Karpas-422 (cell line): ENCODE measurements at regions not wholly inside any gene's neighbourhood (a gene's known extent, or its start where the extent isn't known, plus 50 kb on each side); places are given as distances from the start of the nearest gene placed in this dataset.
"Not testable (repeated sequence)": the region's sequence is repeated elsewhere in the genome, so short reads cannot be mapped to it uniquely, and the experiment has no call there.

Experiments
- DNase-seq: peaks from one replicate; pipeline ENCODE4 v3.0.0-alpha.2; 2015
- H2AFZ ChIP-seq: fragments of 200-600 bp; sonication (generic); 2 replicates; pipeline ENCODE4 v1.6.1; 2014; ENCODE audit warnings: antibody characterized with exemption, low read length, mixed read lengths
- H3K27ac ChIP-seq: fragments of 200-600 bp; sonication (generic); 2 replicates; pipeline ENCODE4 v1.5.1; 2014; ENCODE audit warnings: mild to moderate bottlenecking, low read length, moderate library complexity
- H3K27me3 ChIP-seq: fragments of 200-600 bp; sonication (generic); 2 replicates; pipeline ENCODE4 v1.6.1; 2014; ENCODE audit warnings: low read length, mixed read lengths
- H3K36me3 ChIP-seq: fragments of 200-600 bp; sonication (generic); 2 replicates; pipeline ENCODE4 v1.6.1; 2014; ENCODE audit warnings: low read length, mixed read lengths; ENCODE audit not compliant: insufficient read depth
- H3K4me1 ChIP-seq: fragments of 200-600 bp; sonication (generic); 2 replicates; pipeline ENCODE4 v1.6.1; 2014; ENCODE audit warnings: mild to moderate bottlenecking, low read length, mixed read lengths
- H3K4me2 ChIP-seq: fragments of 200-600 bp; sonication (generic); 2 replicates; pipeline ENCODE4 v1.6.1; 2014; ENCODE audit warnings: low read length, low read depth, mild to moderate bottlenecking; ENCODE audit not compliant: poor library complexity, severe bottlenecking
- H3K4me3 ChIP-seq: fragments of 200-600 bp; sonication (generic); 2 replicates; pipeline ENCODE4 v1.5.1; 2014; ENCODE audit warnings: mild to moderate bottlenecking, antibody characterized with exemption, low read length, mixed read lengths
- H3K79me2 ChIP-seq: fragments of 200-600 bp; sonication (generic); 2 replicates; pipeline ENCODE4 v1.6.1; 2014; ENCODE audit warnings: mild to moderate bottlenecking, low read length, mixed read lengths
- H3K9ac ChIP-seq: fragments of 200-600 bp; sonication (generic); 2 replicates; pipeline ENCODE4 v1.6.0; 2014; ENCODE audit warnings: low read length
- H3K9me2 ChIP-seq: fragments of 200-600 bp; sonication (generic), shearing (Covaris generic); replicated peaks from 2 replicates; pipeline ENCODE4 v1.6.0; 2014; ENCODE audit warnings: mild to moderate bottlenecking, low read length, moderate library complexity; ENCODE audit not compliant: insufficient read depth
- H3K9me3 ChIP-seq: fragments of 300-700, 200-600 bp; sonication (generic); 2 replicates; pipeline ENCODE4 v1.6.1; 2014; ENCODE audit warnings: low read length, mixed read lengths
- H4K20me1 ChIP-seq: fragments of 200-600 bp; sonication (generic); 2 replicates; pipeline ENCODE4 v1.6.1; 2014; ENCODE audit warnings: mild to moderate bottlenecking, antibody characterized with exemption, low read length, low read depth; ENCODE audit not compliant: insufficient read depth

GRCh38 chr4:12445711-12446235, 1017.1 kb upstream of the HS3ST1 start:
- no peak overlapping the region for H3K9ac ChIP-seq
- H3K4me2 ChIP-seq, result no peak overlapping the region
- H3K4me1 ChIP-seq, result no peaks in the 10 kb centered on the region
- H3K27ac ChIP-seq, result no peak overlapping the region
- no peaks in the 10 kb centered on the region for H3K36me3 ChIP-seq
- no peaks in the 10 kb centered on the region for H3K9me3 ChIP-seq
- H2AFZ ChIP-seq, result no peak overlapping the region
- H4K20me1 ChIP-seq, result no peaks in the 10 kb centered on the region
- no peaks in the 10 kb centered on the region; the same call in 1 of the 2 replicates for H3K9me2 ChIP-seq
- no peaks in the 10 kb centered on the region for H3K79me2 ChIP-seq
- H3K4me3 ChIP-seq, result no peak overlapping the region
- no peak for DNase-seq
- H3K27me3 ChIP-seq, result no peaks in the 10 kb centered on the region

- H3K36me3 ChIP-seq, result no peaks in the 10 kb centered on the region
- H3K27ac ChIP-seq, result no peak overlapping the region
- no peak overlapping the region for H2AFZ ChIP-seq
- no peaks in the 10 kb centered on the region for H3K9me3 ChIP-seq
- no peak overlapping the region for H3K9ac ChIP-seq
- H3K9me2 ChIP-seq, result no peaks in the 10 kb centered on the region; the same call in 1 of the 2 replicates
- DNase-seq, result no peak
- no peaks in the 10 kb centered on the region for H3K27me3 ChIP-seq
- H3K79me2 ChIP-seq, result no peaks in the 10 kb centered on the region
- no peaks in the 10 kb centered on the region for H4K20me1 ChIP-seq
- H3K4me2 ChIP-seq, result no peak overlapping the region
- no peaks in the 10 kb centered on the region for H3K4me1 ChIP-seq
- no peak overlapping the region for H3K4me3 ChIP-seq
Measured at GRCh38 chr4:12439633-12440305, 1011.1 kb upstream of the HS3ST1 start.

GRCh38 chr4:12431259-12431658, 1002.6 kb upstream of the HS3ST1 start:
- H3K4me1 ChIP-seq, H3K4me3 ChIP-seq, H4K20me1 ChIP-seq, H3K27me3 ChIP-seq, H3K4me2 ChIP-seq, H3K9me3 ChIP-seq, H3K9me2 ChIP-seq, DNase-seq, H3K36me3 ChIP-seq, H3K9ac ChIP-seq, H3K27ac ChIP-seq, H3K79me2 ChIP-seq, H2AFZ ChIP-seq: not testable (repeated sequence)

GRCh38 chr4:12421364-12421763, 992.7 kb upstream of the HS3ST1 start:
- no peaks in the 10 kb centered on the region for H3K36me3 ChIP-seq
- H3K4me1 ChIP-seq, result no peaks in the 10 kb centered on the region
- H3K4me3 ChIP-seq, result no peak overlapping the region
- no peak overlapping the region for H3K9ac ChIP-seq
- no peak for DNase-seq
- H3K79me2 ChIP-seq, result no peaks in the 10 kb centered on the region
- H3K27ac ChIP-seq, result no peak overlapping the region
- no peaks in the 10 kb centered on the region for H4K20me1 ChIP-seq
- no peak overlapping the region for H2AFZ ChIP-seq
- H3K4me2 ChIP-seq, result no peak overlapping the region
- H3K9me2 ChIP-seq, result no peaks in the 10 kb centered on the region
- no peaks in the 10 kb centered on the region for H3K27me3 ChIP-seq
- H3K9me3 ChIP-seq, result no peaks in the 10 kb centered on the region

- no peaks in the 10 kb centered on the region for H3K27me3 ChIP-seq
- H3K4me1 ChIP-seq, result no peaks in the 10 kb centered on the region
- H3K79me2 ChIP-seq, result no peaks in the 10 kb centered on the region
Measured at GRCh38 chr4:12416755-12417154, 988.1 kb upstream of the HS3ST1 start.

GRCh38 chr4:12414181-12414812, 985.6 kb upstream of the HS3ST1 start:
- DNase-seq, result no peak
- Histone ChIP-seq H3K4me3 (no peak overlapping the region), H3K27me3 (no peaks in the 10 kb centered on the region), H3K4me2 (no peak overlapping the region), H3K4me1 (no peaks in the 10 kb centered on the region), H3K79me2 (no peaks in the 10 kb centered on the region), H3K9me2 (no peaks in the 10 kb centered on the region), H3K27ac (no peak overlapping the region), H2AFZ (no peak overlapping the region), H3K9me3 (no peaks in the 10 kb centered on the region), H4K20me1 (no peaks in the 10 kb centered on the region), H3K9ac (no peak overlapping the region), H3K36me3 (no peaks in the 10 kb centered on the region)

More at GRCh38 chr4:12416755-12417154, 988.1 kb upstream of the HS3ST1 start:
- H3K9me3 ChIP-seq, result no peaks in the 10 kb centered on the region
- H3K36me3 ChIP-seq, result no peaks in the 10 kb centered on the region
- H3K4me2 ChIP-seq, result no peak overlapping the region
- H3K9ac ChIP-seq, result no peak overlapping the region
- H4K20me1 ChIP-seq, result no peaks in the 10 kb centered on the region
- no peak for DNase-seq
- no peak overlapping the region for H3K27ac ChIP-seq
- H3K4me3 ChIP-seq, result no peak overlapping the region
- no peaks in the 10 kb centered on the region for H3K9me2 ChIP-seq
- no peak overlapping the region for H2AFZ ChIP-seq

GRCh38 chr4:12411072-12411471, 982.4 kb upstream of the HS3ST1 start:
- H3K27me3 ChIP-seq, result no peaks in the 10 kb centered on the region
- DNase-seq, result no peak
- H3K36me3 ChIP-seq, result no peaks in the 10 kb centered on the region
- no peak overlapping the region for H3K9ac ChIP-seq
- H3K4me2 ChIP-seq, result no peak overlapping the region
- H3K27ac ChIP-seq, result no peak overlapping the region
- no peaks in the 10 kb centered on the region for H3K9me2 ChIP-seq
- H3K4me3 ChIP-seq, result no peak overlapping the region
- H4K20me1 ChIP-seq, result no peaks in the 10 kb centered on the region
- H3K9me3 ChIP-seq, result no peaks in the 10 kb centered on the region
- H3K4me1 ChIP-seq, result no peaks in the 10 kb centered on the region
- no peak overlapping the region for H2AFZ ChIP-seq
- no peaks in the 10 kb centered on the region for H3K79me2 ChIP-seq

- Histone ChIP-seq H3K36me3 (no peaks in the 10 kb centered on the region), H3K27ac (no peak overlapping the region), H3K9me3 (no peaks in the 10 kb centered on the region), H3K9ac (no peak overlapping the region), H2AFZ (no peak overlapping the region), H3K27me3 (no peaks in the 10 kb centered on the region), H4K20me1 (no peaks in the 10 kb centered on the region), H3K4me3 (no peak overlapping the region), H3K4me1 (no peaks in the 10 kb centered on the region), H3K9me2 (no peaks in the 10 kb centered on the region), H3K4me2 (no peak overlapping the region), H3K79me2 (no peaks in the 10 kb centered on the region)
- no peak for DNase-seq
Measured at GRCh38 chr4:12409507-12410190, 981.0 kb upstream of the HS3ST1 start.
